ENCODE measurements at regions not wholly inside any gene's neighbourhood (a gene's known extent, or its start where the extent isn't known, plus 50 kb on each side); places are given as distances from the start of the nearest gene placed in this dataset.

- TF ChIP-seq SPI1 (IDR thresholded peaks at IDR 0.05; ENCODE audit: low read depth, low read length): peak; percentile 62
- TF ChIP-seq POLR2A (IDR thresholded peaks at IDR 0.05; ENCODE audit: low read depth, low read length): no peak
- TF ChIP-seq POLR2AphosphoS5 (IDR thresholded peaks at IDR 0.05; ENCODE audit: low read depth, low read length): no peak
- TF ChIP-seq TAF1 (IDR thresholded peaks at IDR 0.05; ENCODE audit: low read depth, low read length): no peak
- TF ChIP-seq POU2F2 (IDR thresholded peaks at IDR 0.05; ENCODE audit: low read depth, low read length): no peak
These were observed 371.1 kb upstream of the ID2 start for GRCh38 chr2:8310557-8311455.

Data from GM12891 (cell line).